H9 (cell line): ENCODE measurements at regions not wholly inside any gene's neighbourhood (a gene's known extent, or its start where the extent isn't known, plus 50 kb on each side); places are given as distances from the start of the nearest gene placed in this dataset.

Source experiments
- DNase-seq: peaks from one replicate; pipeline ENCODE4 v3.0.0-alpha.2; 2017
- H2AFZ ChIP-seq: one replicate; pipeline ENCODE4 v1.6.1; 2013; ENCODE audit warnings: mild to moderate bottlenecking, low read length, control low read depth, moderate library complexity
- H2AK5ac ChIP-seq: 2 replicates; pipeline ENCODE4 v1.6.1; 2013; ENCODE audit warnings: low read length, control low read depth, mixed read lengths; ENCODE audit not compliant: insufficient read length
- H2BK120ac ChIP-seq: one replicate; pipeline ENCODE4 v1.6.1; 2013; ENCODE audit warnings: low read depth, mild to moderate bottlenecking, low read length, control low read depth, inconsistent platforms; ENCODE audit not compliant: poor library complexity, severe bottlenecking
- H2BK12ac ChIP-seq: 2 replicates; pipeline ENCODE4 v1.6.1; 2013; ENCODE audit warnings: low read length, control low read depth, mixed read lengths, low read depth; ENCODE audit not compliant: insufficient read length
- H2BK15ac ChIP-seq: 2 replicates; pipeline ENCODE4 v1.6.1; 2013; ENCODE audit warnings: low read depth, low read length, control low read depth
- H2BK20ac ChIP-seq: one replicate; pipeline ENCODE4 v1.6.1; 2013; ENCODE audit warnings: low read depth, mild to moderate bottlenecking, low read length, control low read depth, inconsistent platforms; ENCODE audit not compliant: poor library complexity, severe bottlenecking
- H2BK5ac ChIP-seq: 2 replicates; pipeline ENCODE4 v1.6.1; 2013; ENCODE audit warnings: low read length, control low read depth, mixed read lengths; ENCODE audit not compliant: insufficient read length
- H3K14ac ChIP-seq: 2 replicates; pipeline ENCODE4 v1.6.1; 2013; ENCODE audit warnings: low read length, control low read depth; ENCODE audit not compliant: insufficient read depth
- H3K18ac ChIP-seq: 2 replicates; pipeline ENCODE4 v1.6.1; 2013; ENCODE audit warnings: low read depth, mild to moderate bottlenecking, mixed read lengths, low read length, control low read depth; ENCODE audit not compliant: insufficient read length
- H3K23ac ChIP-seq: 2 replicates; pipeline ENCODE4 v1.6.1; 2013; ENCODE audit warnings: low read length, control low read depth, mixed read lengths, low read depth; ENCODE audit not compliant: insufficient read length
- H3K23me2 ChIP-seq: 2 replicates; pipeline ENCODE4 v1.6.1; 2013; ENCODE audit warnings: low read depth, mild to moderate bottlenecking, mixed read lengths, low read length, control low read depth; ENCODE audit not compliant: insufficient read length, poor library complexity, severe bottlenecking
- H3K27ac ChIP-seq: 2 replicates; pipeline ENCODE4 v1.5.1; 2013; ENCODE audit warnings: low read length, control low read depth, mixed read lengths, low read depth; ENCODE audit not compliant: insufficient read length
- H3K27me3 ChIP-seq: 2 replicates; pipeline ENCODE4 v1.6.1; 2013; ENCODE audit warnings: low read length, control low read depth, inconsistent platforms; ENCODE audit not compliant: insufficient read depth
- H3K4ac ChIP-seq: 2 replicates; pipeline ENCODE4 v1.6.1; 2013; ENCODE audit warnings: low read depth, mild to moderate bottlenecking, control low read depth, inconsistent platforms, low read length, moderate library complexity
- H3K4me1 ChIP-seq: 2 replicates; pipeline ENCODE4 v1.6.1; 2013; ENCODE audit warnings: low read length, control low read depth, inconsistent platforms; ENCODE audit not compliant: insufficient read depth
- H3K4me2 ChIP-seq: 2 replicates; pipeline ENCODE4 v1.6.1; 2013; ENCODE audit warnings: low read length, control low read depth, mixed read lengths; ENCODE audit not compliant: insufficient read length, insufficient read depth
- H3K56ac ChIP-seq: 2 replicates; pipeline ENCODE4 v1.6.1; 2013; ENCODE audit warnings: low read depth, mild to moderate bottlenecking, mixed read lengths, low read length, control low read depth; ENCODE audit not compliant: insufficient read length
- H3K79me1 ChIP-seq: 2 replicates; pipeline ENCODE4 v1.6.1; 2013; ENCODE audit warnings: low read depth, mild to moderate bottlenecking, moderate library complexity, low read length, control low read depth, inconsistent platforms; ENCODE audit not compliant: insufficient read depth, poor library complexity, severe bottlenecking
- H3K79me2 ChIP-seq: 2 replicates; pipeline ENCODE4 v1.6.1; 2013; ENCODE audit warnings: low read length, control low read depth, inconsistent platforms; ENCODE audit not compliant: insufficient read depth
- H3K9ac ChIP-seq: 2 replicates; pipeline ENCODE4 v1.6.1; 2013; ENCODE audit warnings: low read length, control low read depth, mixed read lengths; ENCODE audit not compliant: insufficient read length; ENCODE audit errors: extremely low read depth
- H3K9me3 ChIP-seq: one replicate; pipeline ENCODE4 v1.6.1; 2013; ENCODE audit warnings: low read depth, low read length, inconsistent platforms; ENCODE audit not compliant: control insufficient read depth
- H3T11ph ChIP-seq: one replicate; pipeline ENCODE4 v1.6.1; 2013; ENCODE audit warnings: mild to moderate bottlenecking, low read length, control low read depth, inconsistent platforms
- H4K20me1 ChIP-seq: one replicate; pipeline ENCODE4 v1.6.1; 2013; ENCODE audit not compliant: control insufficient read depth, insufficient read length, insufficient read depth
- H4K5ac ChIP-seq: 2 replicates; pipeline ENCODE4 v1.6.1; 2013; ENCODE audit warnings: low read depth, mild to moderate bottlenecking, mixed read lengths, low read length, control low read depth; ENCODE audit not compliant: insufficient read length
- H4K8ac ChIP-seq: replicated peaks from 2 replicates; pipeline ENCODE4 v1.6.1; 2013; ENCODE audit warnings: low read length, control low read depth, mixed read lengths, low read depth; ENCODE audit not compliant: insufficient read length
- H4K91ac ChIP-seq: 2 replicates; pipeline ENCODE4 v1.6.1; 2013; ENCODE audit warnings: low read depth, mild to moderate bottlenecking, moderate library complexity, mixed read lengths, low read length, control low read depth; ENCODE audit not compliant: insufficient read length
- H3K27ac Mint-ChIP-seq, 3 experiments: 2 replicates in 2 of 3; 3 replicates in 1 of 3; pipeline ENCODE4 v1.8.0; 2020 to 2021; ENCODE audit warnings: mixed read lengths in 3 of 3, mild to moderate bottlenecking in 1 of 3, moderate library complexity in 1 of 3
- H3K27me3 Mint-ChIP-seq: 2 replicates; pipeline ENCODE4 v1.8.0; 2021; ENCODE audit warnings: low read depth, mild to moderate bottlenecking, moderate library complexity, mixed read lengths
- H3K36me3 Mint-ChIP-seq, 3 experiments: 2 replicates in 2 of 3; 3 replicates in 1 of 3; pipeline ENCODE4 v1.8.0; 2020 to 2021; ENCODE audit warnings: low read depth in 3 of 3, mixed read lengths in 3 of 3; ENCODE audit not compliant: insufficient read depth in 1 of 3
- H3K4me1 Mint-ChIP-seq, 2 experiments: 2 replicates each; pipeline ENCODE4 v1.8.0; 2020; ENCODE audit warnings: mixed read lengths in 2 of 2
- H3K4me3 Mint-ChIP-seq, 2 experiments: 2 replicates in 1 of 2; 3 replicates in 1 of 2; pipeline ENCODE4 v1.8.0; 2020 to 2021; ENCODE audit warnings: mild to moderate bottlenecking in 2 of 2, mixed read lengths in 2 of 2, moderate library complexity in 1 of 2
- H3K9me3 Mint-ChIP-seq, 2 experiments: 2 replicates in 1 of 2; 3 replicates in 1 of 2; pipeline ENCODE4 v1.8.0; 2020; ENCODE audit warnings: mild to moderate bottlenecking in 2 of 2, mixed read lengths in 2 of 2, moderate library complexity in 1 of 2
- CTCF ChIP-seq: fragments of 200-600 bp; sonication (generic); conservative IDR thresholded peaks from 3 replicates; pipeline ENCODE4 v1.8.0; 2021; ENCODE audit warnings: antibody characterized with exemption, mild to moderate bottlenecking
- WGBS: extraction: QIAGEN DNeasy Blood & Tissue Kit; methylation state at CpG from one replicate; pipeline ENCODE4 v1.1.7; 2013; ENCODE audit warnings: missing lambda C conversion rate, low lambda C conversion rate, mixed read lengths; ENCODE audit not compliant: insufficient read length; ENCODE audit errors: extremely low coverage; 5-methylcytosine and 5-hydroxymethylcytosine counted together

- Histone ChIP-seq H4K5ac (no peak overlapping the region), H2AK5ac (no peak overlapping the region), H3K27me3 (no peaks in the 10 kb centered on the region), H3K4me2 (no peak overlapping the region), H2AFZ (no peak overlapping the region), H2BK20ac (no peak overlapping the region), H3K9me3 (no peaks in the 10 kb centered on the region), H2BK12ac (no peak overlapping the region), H3K23me2 (no peaks in the 10 kb centered on the region), H3K79me2 (no peaks in the 10 kb centered on the region), H3K4ac (no peak overlapping the region), H3K56ac (no peak overlapping the region), H3K9ac (no peak overlapping the region), H3T11ph (no peak overlapping the region), H4K8ac (no peak overlapping the region), H4K91ac (no peak overlapping the region), H3K27ac (no peak overlapping the region), H3K23ac (no peak overlapping the region), H4K20me1 (no peaks in the 10 kb centered on the region), H2BK5ac (no peak overlapping the region), H2BK120ac (no peak overlapping the region), H3K4me1 (peaks cover 9% of the 10 kb centered on the region; the same call in 1 of the 2 replicates), H3K18ac (no peak overlapping the region), H3K79me1 (no peaks in the 10 kb centered on the region), H2BK15ac (no peak overlapping the region), H3K14ac (no peak overlapping the region)
- Mint-ChIP-seq H3K9me3 (no peaks in the 10 kb centered on the region), H3K4me3 (no peak overlapping the region), H3K4me1 (peaks cover 29 to 30% of the 10 kb centered on the region in 2 experiments), H3K27me3 (no peaks in the 10 kb centered on the region), H3K27ac (no peak overlapping the region), H3K36me3 (no peaks in the 10 kb centered on the region)
- no peak for TF ChIP-seq CTCF
- no CpG with 5 or more reads among the region's 5 CpGs for WGBS
- no peak for DNase-seq
Measured at GRCh38 chr5:126365446-126366198, 57.6 kb upstream of the GRAMD2B start.
